GOT3 (cell line): ENCODE measurements at regions not wholly inside any gene's neighbourhood (a gene's known extent, or its start where the extent isn't known, plus 50 kb on each side); places are given as distances from the start of the nearest gene placed in this dataset.
"Not testable (repeated sequence)": the region's sequence is repeated elsewhere in the genome, so short reads cannot be mapped to it uniquely, and the experiment has no call there.

Source experiments
- DNase-seq: peaks from one replicate; lab custom pipeline; 2025; ENCODE audit warnings: mixed read lengths; lab: John Stamatoyannopoulos, UW

DNA sequence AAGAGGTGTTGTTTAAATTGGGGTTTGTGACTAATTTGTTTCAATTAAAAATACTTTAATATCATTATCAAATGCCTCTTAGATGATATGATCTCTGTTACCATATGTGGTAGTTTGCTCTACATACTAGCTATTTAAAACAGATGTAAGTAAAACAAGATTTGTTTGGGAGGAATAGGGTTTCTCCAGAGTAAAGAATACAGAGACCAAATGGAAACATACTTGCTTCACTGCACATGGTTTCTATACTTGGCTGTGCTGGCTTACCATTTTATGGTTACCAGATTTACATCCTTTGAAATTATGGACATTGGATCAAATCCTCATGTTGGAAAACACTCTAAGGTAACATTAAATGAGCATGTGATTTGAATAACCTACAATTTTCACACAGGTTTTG is 588.3 kb downstream of the CD109 start:
- DNase-seq, result no peak

DNA sequence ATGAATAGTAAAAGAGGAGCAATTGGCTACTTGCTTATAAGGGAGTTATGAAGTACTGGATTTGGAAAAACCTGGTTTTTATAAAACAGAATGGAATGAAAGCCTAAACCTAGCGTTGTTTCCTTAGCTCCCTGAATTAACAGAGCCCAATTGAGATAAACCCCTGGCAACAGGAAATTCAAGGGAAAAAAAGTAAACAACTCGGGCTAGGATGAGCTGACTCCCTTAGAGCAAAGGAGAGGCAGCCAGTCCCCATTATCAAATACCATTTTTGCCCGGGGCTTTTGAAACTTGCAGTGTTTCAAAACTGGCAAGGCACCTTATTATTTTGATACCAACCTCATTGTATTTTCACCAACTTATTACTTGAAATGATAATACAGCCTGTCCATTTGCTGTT is 587.5 kb downstream of the CD109 start:
- no peak for DNase-seq

DNA sequence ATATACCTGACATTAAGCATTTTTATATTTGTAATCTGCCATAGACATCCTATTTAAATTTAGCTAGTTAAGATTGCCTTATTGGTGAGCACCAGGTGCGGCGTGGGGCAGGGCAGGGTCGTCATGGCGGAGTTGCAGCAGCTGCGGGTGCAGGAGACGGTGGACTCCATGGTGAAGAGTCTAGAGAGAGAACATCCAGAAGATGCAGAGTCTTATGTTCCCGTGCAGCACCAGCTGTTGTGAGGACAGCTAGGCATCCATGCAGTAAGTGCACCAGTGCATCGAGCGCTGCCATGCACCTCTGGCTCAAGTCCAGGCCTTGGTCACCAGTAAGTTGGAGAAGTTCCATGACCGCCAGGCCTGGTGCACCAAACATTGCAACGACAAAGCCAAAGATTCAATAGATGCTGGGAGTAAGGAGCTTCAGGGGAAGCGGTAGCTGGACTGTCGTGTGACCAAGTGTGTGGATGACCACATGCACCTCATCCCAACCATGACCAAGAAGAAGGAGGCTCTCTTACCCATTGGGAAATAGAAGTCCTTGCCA is 586.2 kb downstream of the CD109 start:
- DNase-seq, result no peak

DNA sequence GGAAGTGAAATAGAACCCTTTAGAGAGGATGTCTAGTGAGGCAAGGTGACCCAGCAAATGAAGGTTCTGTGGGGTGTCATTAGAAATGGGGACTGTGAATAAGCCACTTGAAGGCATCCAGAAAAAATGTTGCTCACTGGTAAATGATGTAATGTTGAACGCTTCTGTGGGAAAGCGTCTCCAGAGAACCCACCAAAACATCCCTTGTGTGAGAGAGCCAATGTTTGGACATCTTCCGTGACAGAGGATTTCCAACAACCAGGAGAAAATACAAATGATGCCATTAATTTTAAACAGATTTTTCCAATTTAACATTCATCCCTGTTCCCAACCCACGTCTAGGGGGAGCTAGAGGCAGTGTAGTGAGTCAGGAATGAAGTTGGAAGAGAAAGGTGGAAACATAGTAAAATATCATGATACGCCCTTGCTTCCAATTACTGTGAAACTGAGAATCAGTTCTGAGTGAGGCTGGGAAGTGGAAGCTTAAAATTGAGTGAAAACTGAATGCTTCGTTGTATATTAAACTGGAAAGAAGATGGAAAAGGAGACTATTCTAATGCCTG is 584.2 kb downstream of the CD109 start:
- DNase-seq, result no peak

DNA sequence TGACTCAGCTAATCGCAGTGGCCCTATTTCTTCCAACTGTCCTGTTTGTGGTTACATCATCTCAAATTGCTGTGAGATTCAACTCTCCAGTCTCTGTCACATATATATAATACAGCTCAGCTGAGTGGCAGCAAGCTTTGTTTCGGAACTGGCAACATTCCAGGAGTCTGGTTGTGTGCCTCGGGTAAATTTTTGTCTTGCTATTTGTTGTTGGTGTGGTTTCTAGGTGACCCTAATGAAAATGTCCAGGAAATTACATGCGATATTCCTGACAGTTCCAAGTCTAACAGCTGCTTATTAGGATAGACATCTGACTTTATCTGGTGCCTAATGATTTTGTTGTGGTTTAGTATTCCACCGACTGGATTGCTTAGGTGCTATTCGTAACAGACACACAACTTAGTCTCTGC is 581.8 kb downstream of the CD109 start:
- no peak for DNase-seq

DNA sequence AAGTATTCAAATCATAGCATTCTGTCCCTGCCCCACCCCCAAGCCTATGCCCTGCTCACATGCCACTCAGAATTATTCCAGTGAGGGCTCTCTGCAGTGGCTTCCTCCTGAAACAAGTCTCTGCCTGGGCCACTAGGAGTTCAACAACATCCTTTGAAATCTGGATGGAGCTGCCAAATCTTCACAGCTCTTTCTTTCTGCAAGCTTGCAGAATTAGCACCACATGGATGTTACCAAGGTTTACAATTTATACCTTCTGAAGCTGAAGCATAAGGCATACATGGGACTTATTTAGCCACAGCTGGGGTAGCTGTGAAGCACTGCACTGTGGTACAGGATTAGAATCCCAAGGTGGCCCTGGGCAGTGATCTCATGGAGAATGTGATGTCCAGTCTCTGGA is 577.5 kb downstream of the CD109 start:
- DNase-seq, result no peak

DNA sequence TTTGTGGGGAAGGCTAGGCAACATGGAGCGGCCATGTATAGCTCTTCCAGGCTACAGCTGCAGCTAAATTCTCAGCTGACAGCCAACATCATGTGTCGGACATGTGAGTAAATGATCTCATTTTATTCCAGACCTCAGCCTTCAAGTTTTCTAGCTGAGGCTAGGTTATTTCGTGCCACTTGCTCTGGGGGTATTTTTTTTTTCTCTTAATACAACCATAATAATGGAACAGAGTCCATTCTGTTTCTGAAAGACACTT is 573.5 kb downstream of the CD109 start:
- DNase-seq, result no peak

DNA sequence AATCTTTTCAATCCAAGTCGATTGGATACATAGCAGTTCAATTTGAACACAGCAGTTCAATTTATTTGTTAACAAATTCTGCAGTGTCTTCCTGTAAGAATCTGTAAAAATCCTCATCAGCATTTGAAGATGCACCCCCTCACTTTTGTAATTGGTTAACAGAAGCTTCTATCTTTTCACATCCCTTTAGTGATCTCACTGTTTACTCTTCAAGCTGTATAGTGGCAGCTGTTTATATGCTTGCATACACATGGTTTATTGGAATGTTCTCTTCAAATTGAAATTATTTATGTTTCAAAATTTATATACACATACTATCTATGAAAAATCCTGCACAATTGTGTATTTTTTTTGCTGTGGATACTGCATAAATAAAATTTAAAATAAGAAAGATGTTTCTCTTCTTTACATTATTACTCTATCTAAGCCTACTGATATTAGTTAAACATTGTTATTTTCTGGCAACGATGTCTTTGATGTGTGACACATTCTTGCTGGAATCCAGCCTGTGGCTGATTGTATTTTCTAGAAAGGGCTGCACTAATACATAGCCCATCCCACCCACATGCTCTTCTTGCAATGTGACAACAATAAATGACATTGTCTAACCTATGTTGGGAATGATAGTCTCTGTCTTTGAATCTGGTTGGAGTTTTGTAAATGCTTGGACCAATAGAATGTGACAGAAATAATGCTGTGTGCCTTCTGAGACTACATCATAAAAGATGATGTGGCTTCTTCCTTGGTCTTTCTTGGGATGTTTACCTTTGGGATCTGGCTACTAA is 573.0 kb downstream of the CD109 start:
- no peak for DNase-seq

DNA sequence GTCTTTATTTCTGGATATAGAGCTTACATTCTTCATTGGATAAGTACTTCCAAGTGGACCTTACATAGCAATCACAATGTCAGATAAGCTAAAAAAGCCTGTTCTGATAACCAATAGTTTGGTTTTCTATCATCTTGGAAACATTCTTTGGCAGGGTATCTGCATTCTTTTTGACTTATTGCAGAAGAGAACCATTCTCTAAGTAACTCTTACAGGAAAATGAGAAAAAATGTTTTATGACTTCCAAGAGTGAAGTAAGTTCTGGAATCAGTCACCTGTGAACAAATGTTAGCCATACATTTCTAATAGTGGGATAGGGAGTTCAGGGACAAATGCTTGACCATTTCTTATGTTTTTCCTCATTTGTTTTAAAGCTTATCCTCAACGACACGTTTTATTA is 564.0 kb downstream of the CD109 start:
- DNase-seq, result no peak

DNA sequence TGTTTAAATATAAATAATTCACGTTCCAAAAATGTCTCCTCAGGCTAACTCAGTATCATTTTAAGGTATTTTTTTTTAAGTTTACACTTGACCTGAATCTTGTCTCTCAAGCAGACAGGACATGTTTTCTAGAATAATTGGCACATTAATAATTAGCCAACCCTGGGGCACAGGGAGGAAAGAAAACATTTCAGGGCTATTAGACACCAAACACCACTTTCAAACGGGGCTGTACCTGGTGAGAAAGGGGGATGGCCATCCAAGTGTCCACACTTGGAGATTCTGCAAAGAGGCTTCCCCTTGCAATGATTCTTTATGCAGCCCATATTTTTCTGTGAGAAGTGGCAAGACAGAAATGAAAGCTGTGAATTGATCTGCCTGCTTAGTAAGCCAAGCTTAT is 560.8 kb downstream of the CD109 start:
- DNase-seq, result no peak

DNA sequence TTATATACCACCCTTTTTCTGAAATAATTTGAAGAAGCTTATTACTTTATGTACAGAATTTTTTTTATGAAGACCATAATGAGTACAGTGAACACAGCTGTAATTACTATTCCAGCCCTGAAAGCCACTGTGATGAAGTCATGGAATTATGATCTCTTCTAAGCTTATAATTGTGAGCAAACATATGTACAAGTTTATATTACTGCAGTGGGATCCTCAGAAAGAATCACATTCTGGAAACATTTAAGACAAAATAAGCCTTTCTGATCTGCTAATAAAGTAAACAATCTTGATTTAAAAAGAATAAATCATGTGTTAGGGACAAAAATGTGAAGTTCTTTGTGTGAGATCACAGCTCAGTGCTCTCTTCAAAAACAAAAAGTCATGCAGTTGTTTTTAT is 560.4 kb downstream of the CD109 start:
- DNase-seq, result no peak

DNA sequence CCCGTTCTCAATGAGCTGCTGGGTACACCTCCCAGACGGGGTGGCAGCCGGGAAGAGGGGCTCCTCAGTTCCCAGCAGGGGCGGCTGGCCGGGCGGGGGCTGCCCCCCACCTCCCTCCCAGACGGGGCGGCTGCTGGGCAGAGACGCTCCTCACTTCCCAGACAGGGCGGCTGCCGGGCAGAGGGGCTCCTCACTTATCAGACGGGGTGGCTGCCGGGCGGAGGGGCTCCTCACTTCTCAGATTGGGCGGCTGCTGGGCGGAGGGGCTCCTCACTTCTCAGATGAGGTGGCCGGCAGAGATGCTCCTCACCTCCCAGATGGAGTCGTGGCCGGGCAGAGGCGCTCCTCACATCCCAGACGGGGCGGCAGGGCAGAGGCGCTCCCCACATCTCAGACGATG is 559.0 kb downstream of the CD109 start:
- DNase-seq, result not testable (repeated sequence)

DNA sequence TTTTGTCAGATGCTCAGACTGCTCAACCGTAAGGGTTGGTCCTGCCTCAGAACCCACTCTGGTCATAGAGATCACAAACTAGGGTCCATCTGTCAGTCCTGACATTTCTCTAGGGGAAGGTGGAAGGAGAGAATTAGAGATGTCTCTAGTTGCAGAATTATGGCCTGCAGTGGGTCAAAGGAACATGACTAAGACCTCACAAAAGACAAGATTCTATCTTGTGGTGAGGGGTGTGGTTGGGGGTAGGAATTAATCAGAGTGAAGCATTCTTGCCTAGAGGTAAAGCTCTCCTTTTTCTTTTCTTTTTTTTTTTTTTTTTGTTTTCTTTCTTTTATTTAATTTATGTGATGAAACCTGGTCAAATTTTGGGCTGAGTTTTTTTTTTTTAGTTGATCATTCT is 558.1 kb downstream of the CD109 start:
- DNase-seq, result not testable (repeated sequence)

DNA sequence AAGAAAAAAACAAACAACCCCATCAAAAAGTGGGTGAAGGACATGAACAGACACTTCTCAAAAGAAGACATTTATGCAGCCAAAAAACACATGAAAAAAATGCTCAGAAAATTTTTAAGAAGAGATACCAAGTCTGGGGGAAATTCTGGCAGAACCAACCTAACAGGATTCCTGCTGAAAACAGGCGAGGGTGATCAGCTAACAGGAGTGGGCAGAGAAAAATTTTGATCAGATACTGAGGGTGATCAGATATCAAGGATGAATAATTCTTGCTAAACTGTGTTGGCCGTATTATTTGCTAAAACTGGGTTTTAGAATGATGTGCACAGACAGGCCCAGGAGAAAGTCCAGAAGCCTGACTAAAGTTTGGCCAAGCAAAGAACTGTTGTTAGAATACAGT is 557.3 kb downstream of the CD109 start:
- DNase-seq, result no peak

DNA sequence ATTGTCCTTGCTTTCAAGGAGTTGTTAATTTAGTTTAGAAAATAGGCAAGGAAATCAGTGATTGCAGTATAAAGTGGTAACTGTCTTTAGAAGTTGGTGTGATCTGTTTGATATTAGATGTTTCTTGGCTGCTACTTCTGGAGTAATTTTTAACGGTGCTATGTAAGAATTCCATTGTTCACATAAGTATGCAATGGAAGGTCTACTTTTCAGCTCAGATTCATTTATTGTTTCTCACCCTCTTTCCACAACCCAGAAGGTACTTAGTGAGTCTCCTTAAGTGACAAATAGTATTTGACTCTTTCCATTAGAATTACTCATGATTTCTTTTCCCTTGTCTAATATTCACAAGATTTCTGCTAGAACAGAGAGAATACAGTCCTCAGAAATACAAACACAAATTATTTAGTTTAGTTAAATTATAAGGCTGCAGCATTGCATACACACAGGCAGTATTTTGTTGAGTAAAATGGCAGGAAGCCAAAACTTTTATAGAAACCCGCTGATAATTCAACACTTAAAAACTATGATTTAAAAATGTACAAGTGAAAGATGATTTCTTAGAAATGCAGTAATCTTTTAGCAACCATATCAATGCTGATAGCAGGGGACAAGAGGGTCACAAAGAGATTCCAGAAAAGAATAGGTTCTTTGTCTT is 554.3 kb downstream of the CD109 start:
- DNase-seq, result no peak

DNA sequence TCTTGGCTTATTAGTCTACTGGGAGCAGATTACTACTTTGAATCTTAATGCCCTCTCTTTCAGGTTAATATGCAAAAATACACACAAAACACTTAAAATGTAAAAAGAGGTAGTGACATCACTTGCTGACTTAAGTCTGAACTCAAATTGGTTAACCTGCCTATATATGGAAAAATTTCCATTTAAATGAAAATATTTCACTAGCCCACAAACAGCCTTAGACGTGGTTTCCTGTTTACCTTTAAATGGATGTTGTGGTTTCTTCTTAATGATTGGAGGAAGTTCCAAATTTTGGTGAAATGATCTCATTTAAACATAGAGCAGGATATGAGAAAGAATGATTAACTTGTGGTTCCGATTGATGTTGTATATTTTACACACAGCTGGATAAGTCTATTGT is 553.7 kb downstream of the CD109 start:
- no peak for DNase-seq

DNA sequence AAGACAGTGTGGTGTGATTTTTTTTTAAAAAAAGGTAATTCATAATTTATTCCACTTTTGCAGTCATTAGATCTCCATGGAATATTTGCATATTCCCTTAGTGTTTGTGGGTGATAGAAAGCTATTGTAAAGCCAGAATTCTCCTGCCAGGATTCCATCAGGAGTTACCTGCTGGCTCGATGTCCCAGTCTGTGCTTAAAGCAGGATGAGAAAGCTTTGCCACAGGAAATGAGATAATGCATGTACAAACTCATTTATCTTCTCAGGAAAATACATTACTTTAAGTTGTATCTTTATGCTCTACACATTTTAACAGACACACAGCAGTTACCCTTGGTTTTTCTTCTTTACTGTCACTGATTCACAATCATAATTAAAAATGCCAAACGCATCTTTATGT is 553.0 kb downstream of the CD109 start:
- DNase-seq, result no peak

DNA sequence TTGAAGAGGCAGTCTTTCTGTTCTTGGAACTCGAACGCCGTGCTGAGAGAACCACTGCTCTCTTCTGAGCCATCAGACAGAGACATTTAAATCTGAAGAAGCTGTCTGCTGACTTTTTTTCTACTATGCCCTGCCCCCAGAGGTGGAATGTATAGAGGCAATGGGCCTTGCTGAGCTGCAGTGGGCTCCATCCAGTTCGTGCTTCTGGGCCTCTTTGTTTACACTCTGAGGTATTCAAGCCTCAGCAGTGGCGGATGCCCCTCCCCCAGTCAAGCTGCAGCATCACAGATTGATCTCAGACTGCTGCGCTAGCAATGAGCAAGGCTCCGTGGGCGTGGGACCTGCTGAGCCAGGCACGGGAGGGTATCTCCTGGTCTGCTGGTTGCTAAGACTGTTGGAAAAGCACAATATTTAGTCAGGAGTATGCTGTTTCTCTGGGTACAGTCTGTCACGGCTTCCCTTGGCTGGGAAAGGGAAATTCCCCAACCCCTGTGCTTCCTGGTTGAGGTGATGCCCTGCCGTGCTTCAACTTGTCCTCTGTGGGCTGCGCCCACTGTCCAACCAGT is 526.8 kb downstream of the CD109 start:
- DNase-seq, result no peak

DNA sequence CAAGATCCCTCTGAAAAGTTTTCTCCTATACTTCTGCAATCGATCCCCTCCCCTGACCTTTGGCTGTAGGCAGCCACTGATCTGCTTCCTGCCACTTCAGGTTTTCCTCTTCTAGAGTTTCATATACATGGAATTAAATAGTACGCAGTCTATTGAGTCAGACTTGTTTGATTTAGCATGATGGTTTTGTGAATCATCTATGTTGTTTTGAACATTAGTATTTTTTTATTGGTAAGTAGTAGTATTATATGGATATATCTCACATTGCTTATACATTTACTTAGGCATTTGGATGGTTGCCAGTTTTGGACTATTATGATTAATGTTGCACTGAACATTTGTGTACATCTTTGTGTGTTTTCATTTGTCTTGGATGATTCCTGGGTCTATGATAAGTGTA is 518.0 kb downstream of the CD109 start:
- DNase-seq, result no peak

DNA sequence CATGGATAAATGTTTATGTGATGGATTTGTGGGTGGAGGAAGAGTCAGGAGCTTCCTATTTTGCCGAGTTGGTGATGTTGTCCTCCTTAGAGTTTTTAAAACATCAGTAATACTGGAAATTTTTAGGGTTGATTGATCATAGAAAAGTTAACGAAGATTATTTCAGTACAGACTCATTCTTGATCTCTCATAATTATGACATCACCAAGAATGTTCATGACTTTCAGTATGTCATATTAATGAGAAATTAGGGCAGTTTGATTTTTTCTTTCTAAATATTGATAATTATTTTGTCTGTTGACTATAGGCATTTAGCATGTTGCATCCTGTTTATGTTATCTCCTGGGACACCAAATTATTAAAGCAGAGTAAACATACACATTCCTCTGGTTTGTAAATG is 512.2 kb downstream of the CD109 start:
- DNase-seq, result no peak

DNA sequence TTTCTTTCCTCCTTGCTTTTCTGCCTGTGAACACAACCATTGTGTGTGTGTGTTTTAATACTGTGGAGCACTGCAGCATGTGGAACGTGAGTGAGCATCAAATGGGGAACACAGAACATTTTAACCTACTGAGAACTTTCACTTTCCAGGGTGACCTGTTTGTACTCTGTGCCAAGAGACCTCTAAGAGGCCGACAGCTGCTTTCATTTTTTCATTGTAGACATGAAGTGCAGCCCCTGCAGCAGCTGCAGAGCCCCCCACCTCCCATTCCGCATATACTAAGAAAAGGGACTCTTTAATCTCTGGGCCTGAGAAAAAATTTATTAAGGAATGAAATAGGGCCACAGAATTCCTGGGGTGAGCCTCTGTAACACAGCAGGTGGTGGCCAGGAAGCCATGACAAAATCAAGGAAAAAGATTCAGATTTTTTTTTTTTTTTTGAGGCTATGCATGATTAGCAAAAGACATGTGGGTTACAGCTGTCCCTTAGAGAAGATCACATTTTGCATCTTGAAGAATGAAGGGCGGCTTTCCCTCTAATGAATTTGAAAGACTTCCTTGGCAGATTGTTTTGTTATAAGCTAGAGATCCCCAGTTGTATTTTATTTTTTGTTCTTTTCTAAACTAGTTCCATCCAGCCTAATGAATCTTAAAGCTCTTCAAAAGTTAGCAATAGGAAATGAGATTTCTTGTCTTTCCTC is 503.4 kb downstream of the CD109 start:
- DNase-seq, result no peak

DNA sequence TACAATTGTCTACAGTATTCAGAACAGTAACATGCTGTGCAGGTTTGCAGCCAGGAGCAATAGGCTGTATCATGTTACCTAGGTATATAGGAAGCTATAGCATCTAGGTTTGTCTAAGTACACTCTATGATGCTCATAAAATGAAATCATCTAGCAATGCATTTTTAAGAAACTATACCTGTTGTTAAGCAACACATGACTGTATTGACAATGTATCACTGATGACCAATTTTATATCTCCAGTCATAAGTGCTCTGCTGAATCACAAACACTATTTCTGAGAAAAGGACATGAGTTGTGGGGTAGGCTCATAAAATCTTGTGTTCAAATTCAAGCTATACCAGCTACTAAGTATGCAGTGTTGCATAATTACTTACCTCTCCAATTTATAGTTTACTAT is 501.3 kb downstream of the CD109 start:
- no peak for DNase-seq

DNA sequence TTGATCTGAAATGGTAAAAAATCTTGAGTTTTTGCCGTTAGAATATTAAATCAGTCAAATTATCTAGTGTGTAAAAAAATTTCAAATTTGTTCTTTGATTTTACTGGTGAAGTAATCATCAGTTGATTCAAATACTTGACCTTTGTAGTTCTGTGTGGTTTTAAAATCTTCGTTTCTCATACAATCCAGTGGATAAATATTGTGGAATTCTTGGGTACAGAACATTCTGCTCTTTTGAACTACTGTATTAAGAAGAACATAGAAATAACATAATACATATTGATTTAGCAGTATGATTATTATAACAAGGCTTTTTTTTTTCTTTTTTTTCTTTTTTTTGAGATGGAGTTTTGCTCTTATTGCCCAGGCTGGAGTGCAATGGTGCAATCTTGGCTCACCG is 491.8 kb downstream of the CD109 start:
- no peak for DNase-seq
